ENCODE measurements at regions not wholly inside any gene's neighbourhood (a gene's known extent, or its start where the extent isn't known, plus 50 kb on each side); places are given as distances from the start of the nearest gene placed in this dataset.

GRCh38 chr5:15377573-15378340 lies 122.2 kb upstream of the FBXL7 start:
- TF ChIP-seq POLR2A (IDR thresholded peaks at IDR 0.05) (no peak), CTCF (IDR thresholded peaks at IDR 0.05) (no peak)

Measured in esophagus squamous epithelium (tissue), 4 donors.